ENCODE measurements at regions not wholly inside any gene's neighbourhood (a gene's known extent, or its start where the extent isn't known, plus 50 kb on each side); places are given as distances from the start of the nearest gene placed in this dataset.

- no peak for TF ChIP-seq CTCF (conservative IDR thresholded peaks at IDR 0.05; ENCODE audit: low read depth, low read length)
- DNase-seq (ENCODE audit: low read depth), result no peak
- H3K4me3 ChIP-seq (ENCODE audit: low read length), result no peak overlapping the region
Measured at GRCh38 chr3:74413547-74414241, 200.8 kb downstream of the CNTN3 start.

DNA sequence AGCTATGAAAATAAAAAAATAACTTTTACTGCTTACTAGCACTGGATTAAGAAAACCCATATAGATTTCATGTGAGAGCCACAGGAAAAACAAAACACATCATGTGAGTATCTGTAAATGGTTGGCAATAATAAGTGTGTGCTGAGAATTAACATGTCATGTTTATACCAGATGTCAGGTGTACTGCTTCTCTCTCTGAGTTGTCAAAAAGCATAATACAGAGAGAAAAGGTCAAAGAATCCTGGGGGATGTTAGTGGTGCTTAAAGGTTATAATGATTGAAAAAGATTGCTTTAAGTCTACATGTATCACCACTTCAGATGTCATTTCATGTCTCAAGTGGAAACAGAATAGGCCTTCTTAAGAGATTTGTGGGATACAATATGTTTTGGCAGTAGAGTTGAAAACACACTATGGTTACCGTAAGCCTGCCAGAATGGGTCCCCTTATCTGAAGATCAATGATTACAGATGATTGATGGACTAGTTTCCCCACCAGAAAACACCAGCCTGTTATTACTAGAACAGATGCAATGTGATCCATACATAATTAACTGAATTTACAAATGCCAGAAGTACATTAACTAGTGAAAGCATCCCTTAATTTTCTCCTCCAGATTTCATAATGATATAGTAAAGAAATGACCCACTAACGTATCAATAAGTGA lies 204.1 kb downstream of the CNTN3 start:
- no peak overlapping the region for H3K4me3 ChIP-seq (ENCODE audit: low read length)
- TF ChIP-seq CTCF (conservative IDR thresholded peaks at IDR 0.05; ENCODE audit: low read depth, low read length), result no peak
- DNase-seq (ENCODE audit: low read depth), result no peak

DNA sequence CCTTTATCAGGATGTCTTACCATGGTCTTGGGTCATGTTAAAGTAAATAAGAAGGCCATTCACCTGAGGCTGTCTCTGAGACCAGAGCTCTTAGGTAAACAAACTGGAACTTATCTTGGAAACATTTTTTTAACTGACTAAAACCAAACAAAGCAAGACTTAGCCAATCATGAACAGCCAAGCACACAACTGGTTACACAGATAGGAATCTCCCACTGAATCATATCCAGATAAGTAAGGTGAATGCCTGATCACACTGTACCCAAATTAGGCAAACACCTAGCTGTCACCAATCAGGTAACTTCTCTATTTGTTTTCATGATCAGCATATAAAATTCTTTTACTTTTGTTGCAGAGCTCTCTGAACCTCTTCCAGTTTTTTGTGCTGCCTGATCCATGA lies 205.4 kb downstream of the CNTN3 start:
- H3K4me3 ChIP-seq (ENCODE audit: low read length), result no peak overlapping the region
- DNase-seq (ENCODE audit: low read depth), result no peak
- TF ChIP-seq CTCF (conservative IDR thresholded peaks at IDR 0.05; ENCODE audit: low read depth, low read length), result no peak

GRCh38 chr3:74403307-74403706 lies 211.2 kb downstream of the CNTN3 start:
- no peak for DNase-seq (ENCODE audit: low read depth)
- H3K4me3 ChIP-seq (ENCODE audit: low read length), result no peak overlapping the region
- no peak for TF ChIP-seq CTCF (conservative IDR thresholded peaks at IDR 0.05; ENCODE audit: low read depth, low read length)

DNA sequence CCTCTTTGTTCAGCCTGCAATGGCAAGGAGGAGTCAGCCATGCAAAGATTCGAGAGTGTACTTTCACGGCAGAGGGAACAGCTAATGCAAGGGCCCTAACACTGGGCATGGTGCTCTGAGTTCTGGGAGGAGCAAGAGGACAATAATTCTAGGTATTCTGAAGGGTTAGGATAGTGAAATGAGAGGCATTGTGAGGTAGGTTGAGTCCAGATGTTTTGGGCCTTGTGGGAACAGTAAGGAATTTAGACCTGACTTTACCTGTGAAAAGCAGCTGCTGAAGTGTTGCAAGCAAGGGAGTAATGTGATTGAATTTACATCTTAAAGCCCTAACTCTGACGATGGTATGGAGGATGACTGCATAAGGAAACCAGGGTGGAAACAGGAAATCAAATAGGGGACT lies 211.6 kb downstream of the CNTN3 start:
- no peak for DNase-seq (ENCODE audit: low read depth)
- TF ChIP-seq CTCF (conservative IDR thresholded peaks at IDR 0.05; ENCODE audit: low read depth, low read length), result no peak
- no peak overlapping the region for H3K4me3 ChIP-seq (ENCODE audit: low read length)

- TF ChIP-seq CTCF (conservative IDR thresholded peaks at IDR 0.05; ENCODE audit: low read depth, low read length), result no peak
- H3K4me3 ChIP-seq (ENCODE audit: low read length), result no peak overlapping the region
- no peak for DNase-seq (ENCODE audit: low read depth)
Measured at GRCh38 chr3:74393426-74393825, 221.0 kb downstream of the CNTN3 start.
